ENCODE measurements at regions not wholly inside any gene's neighbourhood (a gene's known extent, or its start where the extent isn't known, plus 50 kb on each side); places are given as distances from the start of the nearest gene placed in this dataset.
A peak's percentile ranks its signal among the peaks of the same experiment; 100 is the strongest.
"Not testable (repeated sequence)": the region's sequence is repeated elsewhere in the genome, so short reads cannot be mapped to it uniquely, and the experiment has no call there.

DNA sequence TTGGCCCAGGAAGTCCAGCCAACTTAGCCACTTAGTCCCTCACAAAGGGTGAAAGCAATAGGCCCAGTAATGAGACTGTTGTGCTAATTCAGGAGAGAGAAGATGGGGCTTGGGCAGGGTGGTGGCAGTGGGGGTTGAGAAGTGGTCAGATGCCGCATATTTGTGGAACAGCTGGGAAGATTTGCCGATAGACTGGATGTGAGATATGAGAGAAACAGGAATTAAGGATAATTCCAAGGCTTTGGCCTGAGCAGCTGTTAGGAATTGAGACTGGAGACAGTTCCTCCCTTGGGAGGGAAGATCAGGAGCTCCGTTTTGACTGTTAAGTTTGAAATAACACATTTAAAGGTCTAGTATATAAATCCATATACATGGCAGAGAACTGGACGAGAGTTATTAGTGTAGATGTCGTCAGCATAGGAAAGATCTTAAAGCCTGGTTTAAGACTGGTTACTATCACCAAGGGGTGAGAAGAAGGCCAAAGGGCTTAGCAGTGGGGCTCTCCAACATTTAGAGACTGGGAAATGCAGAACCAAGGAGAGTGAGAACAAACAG is 323.7 kb upstream of the FAM78B start:
- DNase-seq (ENCODE audit: low spot score) = peak; percentile 92

DNA sequence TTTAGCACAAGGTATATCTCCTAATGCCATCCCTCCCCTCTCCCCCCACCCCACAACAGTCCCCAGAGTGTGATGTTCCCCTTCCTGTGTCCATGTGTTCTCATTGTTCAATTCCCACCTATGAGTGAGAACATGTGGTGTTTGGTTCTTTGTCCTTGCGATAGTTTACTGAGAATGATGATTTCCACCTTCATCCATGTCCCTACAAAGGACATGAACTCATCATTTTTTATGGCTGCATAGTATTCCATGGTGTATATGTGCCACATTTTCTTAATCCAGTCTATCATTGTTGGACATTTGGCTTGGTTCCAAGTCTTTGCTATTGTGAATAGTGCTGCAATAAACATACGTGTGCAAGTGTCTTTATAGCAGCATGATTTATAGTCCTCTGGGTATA is 327.0 kb upstream of the FAM78B start:
- not testable (repeated sequence) for DNase-seq (ENCODE audit: low spot score)

DNA sequence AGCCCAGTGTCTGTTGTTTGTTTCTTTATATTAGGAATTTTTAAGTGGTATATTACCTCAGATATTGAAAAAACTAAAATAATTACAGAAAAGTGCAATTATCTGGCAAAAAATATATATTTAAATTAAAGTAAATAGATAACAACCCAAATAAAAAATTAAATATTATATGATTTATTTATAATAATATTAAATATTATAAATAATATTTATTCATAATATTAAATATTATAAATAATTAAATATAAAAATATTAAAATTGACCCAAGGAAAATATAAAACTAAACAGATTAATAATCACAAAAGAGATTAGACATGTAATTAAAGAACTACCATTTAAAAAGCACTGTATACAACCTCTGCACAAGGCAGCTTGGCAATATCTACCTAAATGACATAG is 331.9 kb upstream of the POGK start:
- no peak for DNase-seq (ENCODE audit: low spot score)

DNA sequence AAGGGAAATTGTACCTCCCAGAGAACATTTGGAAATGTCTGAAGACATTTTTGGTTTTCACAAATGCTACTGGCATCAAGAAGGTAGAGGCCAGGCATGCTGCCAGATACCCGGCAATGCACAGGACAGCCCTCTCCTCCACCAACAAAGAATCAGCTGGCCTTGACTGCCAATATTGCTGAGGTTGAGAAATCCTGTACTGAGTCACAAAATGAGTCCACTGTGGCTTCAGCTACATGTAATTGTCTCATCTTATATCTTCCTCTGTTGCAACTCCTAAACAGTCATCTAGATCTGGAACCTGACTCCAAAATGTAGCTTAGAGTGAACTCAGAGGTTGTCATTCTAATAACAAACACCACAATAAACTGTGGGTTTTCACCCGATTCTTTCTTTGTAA is 327.5 kb upstream of the POGK start:
- no peak for DNase-seq (ENCODE audit: low spot score)

DNA sequence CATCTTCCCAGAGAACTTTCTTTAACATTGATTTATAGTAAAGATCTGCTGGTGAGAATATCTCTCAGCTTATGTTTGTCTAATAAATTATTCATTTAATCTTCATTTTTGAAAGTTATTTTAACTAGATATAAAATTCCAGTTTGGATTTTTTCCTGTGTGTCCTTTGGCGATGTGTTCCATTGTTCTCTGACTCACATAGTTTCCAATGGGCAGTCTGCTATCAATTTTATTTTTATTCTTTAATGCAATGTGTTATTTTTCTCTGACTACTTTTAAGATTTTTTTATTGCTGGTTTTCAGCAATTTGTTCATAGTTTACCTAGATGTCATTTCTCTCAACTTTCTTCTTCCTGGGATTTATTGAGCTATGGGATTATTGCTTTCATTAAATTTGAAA is 325.2 kb upstream of the POGK start:
- no peak for DNase-seq (ENCODE audit: low spot score)

DNA sequence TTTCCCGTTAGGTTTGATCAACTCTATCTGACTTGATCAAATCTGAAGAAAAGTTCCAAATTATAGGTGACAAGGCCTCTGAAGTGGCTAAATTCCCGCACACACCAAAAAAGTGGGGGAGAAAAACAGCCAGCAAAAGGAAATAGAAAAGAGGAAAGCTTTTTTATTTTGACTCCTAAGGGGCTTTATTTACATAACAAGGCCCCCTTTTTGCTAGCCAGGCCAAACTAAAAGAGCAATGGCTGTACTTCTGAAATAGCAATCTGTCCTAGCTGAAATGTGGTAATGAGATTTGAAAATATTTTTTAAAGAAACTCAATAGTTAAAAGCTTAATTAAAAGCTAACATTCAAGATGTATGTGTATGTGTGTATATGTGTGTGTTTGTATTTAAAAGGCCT is 311.5 kb upstream of the POGK start:
- no peak for DNase-seq (ENCODE audit: low spot score)

DNA sequence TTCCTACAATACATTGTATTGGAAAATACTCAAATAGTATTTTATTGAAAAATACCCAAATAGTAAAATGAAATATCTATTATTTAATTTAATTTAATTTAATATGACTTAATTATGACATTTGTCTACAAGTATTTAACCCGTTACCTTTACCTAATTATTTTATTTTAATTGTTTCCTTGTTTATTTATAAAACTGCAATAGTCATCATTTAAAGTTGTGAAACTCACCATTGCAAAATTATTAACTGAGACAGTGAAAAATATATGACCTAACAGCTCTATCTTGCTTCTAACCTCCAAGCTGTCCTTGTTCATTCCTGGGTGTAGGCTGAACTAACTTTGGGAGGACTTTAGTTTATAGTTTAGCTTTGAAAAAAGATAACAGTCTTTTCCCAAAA is 300.6 kb upstream of the POGK start:
- no peak for DNase-seq (ENCODE audit: low spot score)

DNA sequence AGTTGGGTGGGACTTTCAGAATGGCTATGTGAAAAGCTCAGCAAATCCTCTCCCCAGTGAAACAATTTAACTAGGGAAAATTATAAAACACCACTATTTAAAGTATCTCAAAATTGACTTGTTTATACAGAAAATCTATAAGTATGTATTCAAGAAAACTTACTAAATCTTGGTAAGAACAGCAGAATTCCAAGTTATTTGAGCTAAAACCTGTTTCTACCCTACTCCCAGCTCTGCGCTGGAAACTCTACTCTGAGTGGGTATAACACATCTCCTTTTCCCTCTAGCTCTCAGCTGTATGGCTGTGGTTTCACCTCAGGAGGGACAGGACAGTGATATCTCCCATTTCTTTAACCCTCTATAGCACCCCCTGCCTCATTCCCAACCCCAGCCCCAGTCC is 295.2 kb upstream of the POGK start:
- DNase-seq (ENCODE audit: low spot score) = no peak

DNA sequence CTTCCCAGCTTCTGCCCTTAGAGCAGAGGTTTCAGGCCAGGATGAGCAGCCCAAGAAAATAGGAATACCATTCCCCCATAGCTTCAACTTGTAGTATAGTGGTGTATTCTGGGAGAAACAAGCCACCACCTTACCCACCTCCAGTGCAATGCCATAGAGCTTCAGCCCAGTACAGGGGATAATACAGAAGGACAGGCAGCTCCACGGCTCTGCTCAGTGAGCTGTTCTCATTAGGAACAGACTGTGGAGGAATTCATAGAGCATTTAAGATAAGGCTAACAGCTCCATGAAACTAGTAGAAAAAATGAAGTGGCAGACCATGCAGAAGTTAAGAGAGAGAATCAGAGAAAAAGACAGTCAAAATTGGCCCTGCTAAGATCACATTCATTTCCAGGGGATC is 294.7 kb upstream of the POGK start:
- no peak for DNase-seq (ENCODE audit: low spot score)

DNA sequence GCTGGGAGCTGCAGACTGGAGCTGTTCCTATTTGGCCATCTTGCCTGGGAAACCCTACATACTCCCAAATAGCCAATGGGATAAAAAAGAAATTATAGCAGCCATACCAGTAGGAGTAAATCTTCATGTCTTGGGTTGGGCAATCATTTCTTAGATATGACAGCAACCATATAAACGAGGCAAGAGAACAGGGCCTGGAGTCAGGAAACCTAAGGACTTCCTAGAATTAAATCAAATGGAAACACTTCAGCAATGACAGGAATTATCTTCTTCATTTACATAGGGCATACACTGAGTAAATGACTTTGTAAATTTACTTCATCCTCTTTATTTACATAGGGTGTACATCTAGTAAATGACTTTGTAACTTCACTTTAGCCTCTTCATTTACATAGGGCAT is 286.6 kb upstream of the POGK start:
- no peak for DNase-seq (ENCODE audit: low spot score)

DNA sequence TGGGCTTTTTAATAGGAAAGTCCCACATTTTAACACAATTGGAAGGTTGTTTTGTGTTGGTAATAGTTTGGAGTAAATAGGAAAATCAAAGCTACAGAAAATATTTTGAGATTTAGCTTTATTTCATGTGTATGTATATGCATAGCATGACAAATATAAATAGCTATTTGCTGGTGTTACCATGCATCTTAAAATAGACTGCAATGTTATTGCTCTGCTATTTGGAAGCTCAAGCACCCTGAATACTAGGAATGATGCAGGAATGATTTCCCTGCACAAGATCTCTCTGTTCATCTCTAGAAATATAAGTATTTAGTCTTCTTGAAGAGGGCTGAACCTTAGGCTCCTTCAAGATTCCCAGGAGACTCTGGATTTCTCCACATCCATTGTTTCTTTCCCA is 268.3 kb upstream of the POGK start:
- DNase-seq (ENCODE audit: low spot score) = no peak

DNA sequence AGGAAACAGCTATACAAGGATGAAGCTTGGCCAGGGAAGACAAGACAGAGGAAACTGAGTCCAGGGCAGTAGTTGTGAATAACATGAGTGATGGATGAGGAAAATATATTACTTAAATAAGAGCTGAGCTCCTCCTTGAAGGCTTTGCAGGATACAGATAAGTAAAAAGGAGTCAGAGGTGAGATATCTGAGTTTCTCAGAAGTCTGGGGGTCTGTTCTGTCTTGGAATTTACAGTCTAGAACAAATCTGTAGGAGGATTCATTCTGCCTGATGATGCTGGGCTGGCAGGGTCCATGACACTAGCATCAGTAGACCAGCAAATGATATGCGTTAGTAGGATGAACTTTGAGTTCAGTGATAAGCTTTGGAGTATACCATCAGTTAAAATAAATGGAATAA is 266.1 kb upstream of the POGK start:
- no peak for DNase-seq (ENCODE audit: low spot score)

DNA sequence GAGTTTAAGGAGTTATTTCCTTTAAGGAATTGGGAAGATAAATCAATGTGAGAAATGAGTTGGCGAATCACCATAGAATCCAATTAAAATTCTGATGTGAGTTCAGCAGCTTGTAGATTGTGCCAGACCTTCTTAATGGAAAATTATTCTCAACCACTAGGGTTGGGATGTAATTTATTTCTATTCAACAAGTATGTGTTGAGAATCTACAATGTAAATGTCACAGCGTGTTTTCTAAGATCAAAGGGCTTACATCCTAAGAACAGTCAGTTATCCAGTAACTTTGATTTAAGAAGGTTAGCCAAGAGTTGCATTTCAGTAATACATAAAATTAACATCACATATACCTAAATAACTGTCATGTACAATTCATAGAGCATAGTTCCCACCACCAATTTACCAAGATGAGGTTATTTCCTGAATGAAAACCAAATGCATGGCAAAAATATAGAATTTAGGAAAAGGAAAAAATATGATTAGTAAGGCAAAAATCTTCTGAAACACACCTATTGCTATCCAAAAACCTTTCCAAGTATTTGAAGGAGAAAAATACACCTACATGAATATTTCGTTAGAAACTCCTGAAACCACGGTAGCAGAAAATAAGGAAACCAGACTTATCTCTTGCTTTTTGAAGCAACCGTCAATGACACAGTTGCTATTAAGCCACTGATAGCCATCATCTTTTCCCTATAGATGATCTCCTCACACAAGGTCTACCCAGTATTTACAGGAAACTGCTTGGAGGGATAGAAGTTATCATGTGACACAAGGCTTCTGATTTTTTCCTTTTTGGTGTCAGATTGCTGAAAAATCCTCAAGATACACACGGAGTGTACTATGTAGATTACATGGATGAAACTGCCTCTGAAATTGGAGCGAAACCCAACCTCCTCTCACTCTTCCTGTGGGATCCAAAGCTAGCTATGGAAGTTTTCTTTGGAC is 259.4 kb upstream of the POGK start:
- DNase-seq (ENCODE audit: low spot score) = no peak

DNA sequence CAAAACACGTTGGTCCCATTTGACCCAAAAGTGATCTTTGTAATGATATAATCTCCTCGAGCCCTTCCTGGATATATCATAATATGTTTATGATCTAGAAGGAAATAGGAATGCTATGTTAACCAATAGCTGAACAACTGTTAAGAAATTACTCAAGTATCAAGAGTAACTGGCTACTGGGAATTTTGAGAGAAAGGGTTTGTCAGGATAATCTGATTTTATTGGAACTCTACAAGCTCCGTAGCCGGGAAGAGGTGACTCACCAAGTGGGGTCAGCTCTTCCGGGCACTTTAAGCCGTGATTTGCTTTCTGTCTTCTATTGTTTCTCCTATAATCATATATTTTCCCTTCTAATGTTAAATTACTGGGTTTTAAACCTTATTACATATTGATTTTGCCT is 250.5 kb upstream of the POGK start:
- DNase-seq (ENCODE audit: low spot score) = no peak

DNA sequence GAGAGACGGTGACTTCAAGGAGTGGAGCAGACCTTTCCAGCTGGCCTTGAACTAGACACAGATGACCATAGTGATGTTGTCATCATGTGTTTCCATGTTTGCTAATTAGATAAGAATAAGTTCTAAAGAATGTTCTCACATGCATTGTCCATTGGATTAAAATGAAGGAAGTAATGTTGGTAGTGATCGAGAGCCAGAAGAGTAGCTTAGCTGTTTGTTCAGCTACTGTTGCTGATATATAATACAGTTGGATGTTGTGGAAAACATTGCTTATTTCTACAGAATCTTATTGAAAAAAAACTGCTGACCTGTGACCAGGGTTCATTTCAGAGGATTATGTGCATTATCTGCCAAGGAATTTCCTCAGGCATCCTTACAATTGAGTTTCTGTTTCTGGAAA is 249.1 kb upstream of the POGK start:
- DNase-seq (ENCODE audit: low spot score) = no peak

DNA sequence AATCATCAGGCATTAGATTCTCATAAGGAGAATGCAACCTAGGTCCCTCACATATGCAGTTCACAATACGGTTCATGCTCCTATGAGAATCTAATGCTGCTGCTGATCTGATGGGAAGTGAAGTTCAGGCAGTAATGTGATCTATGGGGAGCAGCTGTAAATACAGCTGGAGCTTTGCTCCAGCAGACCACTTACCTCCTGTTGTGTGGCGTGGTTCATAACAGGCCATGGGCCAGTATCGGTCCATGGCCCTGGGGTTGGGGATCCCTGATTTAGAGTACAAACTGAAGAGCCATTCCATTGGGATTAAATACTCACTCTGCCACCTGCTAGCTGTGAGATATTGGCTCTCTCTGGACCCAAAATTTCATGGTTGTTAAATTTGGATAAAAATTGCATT is 244.6 kb upstream of the POGK start:
- no peak for DNase-seq (ENCODE audit: low spot score)

DNA sequence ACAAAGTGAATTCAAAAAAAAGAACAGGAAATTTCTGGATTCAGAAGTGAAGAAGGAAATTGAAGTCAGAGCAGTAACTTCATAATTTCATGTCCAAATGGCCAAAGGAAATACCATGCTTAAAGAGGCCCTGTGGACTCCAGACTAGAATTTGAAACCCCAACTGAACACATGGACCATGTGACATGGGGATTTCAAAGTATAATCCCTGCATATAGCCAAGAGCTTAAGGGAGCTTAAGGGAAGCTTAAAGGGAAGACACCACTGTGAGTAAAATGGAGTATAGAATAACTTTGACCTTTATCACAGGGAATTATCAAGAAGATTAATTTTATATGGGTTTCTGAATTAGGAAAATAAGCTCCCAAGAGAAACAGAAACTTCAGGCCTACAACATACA is 241.8 kb upstream of the POGK start:
- DNase-seq (ENCODE audit: low spot score) = no peak

DNA sequence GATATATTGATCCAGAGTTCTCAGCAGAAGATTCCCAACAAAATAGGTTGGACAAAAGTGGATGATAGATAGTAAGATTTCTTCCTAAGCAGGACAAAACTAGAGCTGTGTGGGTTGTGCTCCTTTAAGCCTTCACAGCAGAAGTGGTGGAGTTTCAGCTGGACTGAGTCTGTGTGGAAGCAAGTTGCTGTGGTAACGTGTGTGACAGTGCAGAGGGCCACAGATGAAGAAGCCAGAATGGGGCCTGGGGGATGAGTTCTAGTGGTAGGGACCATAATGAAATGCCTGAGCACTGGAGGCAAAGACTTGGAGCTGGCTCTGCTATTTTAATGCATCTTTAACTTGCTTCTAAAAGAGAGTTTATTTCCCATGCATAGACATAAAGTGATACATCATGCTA is 238.7 kb upstream of the POGK start:
- DNase-seq (ENCODE audit: low spot score) = no peak

DNA sequence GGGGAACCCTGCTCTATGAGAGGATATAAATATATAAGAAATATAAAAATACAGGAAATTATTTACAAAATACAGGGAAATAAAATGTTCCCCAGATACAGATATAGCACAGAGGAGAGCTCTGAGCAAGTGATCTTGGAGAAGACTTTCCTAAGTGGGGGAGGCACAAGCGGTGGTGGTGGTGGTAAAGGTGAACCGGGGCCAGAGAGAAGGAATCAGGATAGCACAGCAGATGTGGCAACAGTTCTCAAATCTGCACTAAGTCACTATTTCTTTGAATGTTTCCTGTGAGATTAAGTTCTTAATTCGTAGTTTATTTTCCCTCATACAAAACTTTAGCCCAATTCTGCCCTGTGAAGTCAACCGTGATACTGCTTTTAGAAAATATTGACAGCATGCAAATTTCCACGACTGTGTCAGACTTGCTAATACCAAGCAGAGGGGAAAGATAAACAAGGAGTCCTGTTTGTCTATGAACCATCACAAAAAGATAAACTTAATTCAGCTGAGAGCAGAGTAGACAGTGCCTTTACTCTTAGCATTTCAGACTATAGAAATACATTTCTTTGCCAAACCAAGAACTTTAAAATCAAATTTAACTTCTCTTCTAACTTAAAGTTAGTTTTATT is 237.5 kb upstream of the POGK start:
- DNase-seq (ENCODE audit: low spot score) = no peak

DNA sequence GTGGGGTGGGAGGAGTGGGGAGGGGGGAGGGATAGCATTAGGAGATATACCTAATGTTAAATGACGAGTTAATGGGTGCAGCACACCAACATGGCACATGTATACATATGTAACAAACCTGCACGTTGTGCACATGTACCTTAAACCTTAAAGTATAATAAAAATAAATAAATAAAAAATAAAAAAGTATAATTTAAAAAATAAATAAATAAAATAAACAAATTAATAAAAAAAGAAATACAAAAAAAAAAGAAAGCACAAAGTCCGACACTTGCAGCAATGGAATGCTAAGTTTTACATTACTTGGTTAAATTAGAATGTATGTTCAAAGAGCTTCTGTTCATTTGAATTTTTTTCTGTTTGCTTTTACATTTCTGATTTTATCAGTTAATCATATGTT is 236.5 kb upstream of the POGK start:
- not testable (repeated sequence) for DNase-seq (ENCODE audit: low spot score)

DNA sequence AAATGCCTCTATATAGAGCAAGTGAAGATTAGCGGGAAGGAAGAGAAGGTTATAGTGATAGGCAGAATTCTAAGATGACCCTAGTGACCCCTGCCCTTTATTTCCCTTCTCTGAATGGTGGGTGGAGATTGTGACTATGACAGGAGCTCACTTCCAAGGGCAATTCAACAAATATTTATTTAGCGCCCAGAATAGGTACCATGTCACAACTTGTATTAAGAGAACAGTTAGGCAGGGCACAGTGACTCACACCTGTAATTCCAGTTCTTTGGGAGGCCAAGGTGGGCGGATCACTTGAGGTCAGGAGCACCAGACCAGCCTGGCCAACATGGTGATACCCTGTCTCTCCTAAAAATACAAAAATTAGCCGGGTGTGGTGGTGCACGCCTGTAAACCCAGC is 236.0 kb upstream of the POGK start:
- no peak for DNase-seq (ENCODE audit: low spot score)

DNA sequence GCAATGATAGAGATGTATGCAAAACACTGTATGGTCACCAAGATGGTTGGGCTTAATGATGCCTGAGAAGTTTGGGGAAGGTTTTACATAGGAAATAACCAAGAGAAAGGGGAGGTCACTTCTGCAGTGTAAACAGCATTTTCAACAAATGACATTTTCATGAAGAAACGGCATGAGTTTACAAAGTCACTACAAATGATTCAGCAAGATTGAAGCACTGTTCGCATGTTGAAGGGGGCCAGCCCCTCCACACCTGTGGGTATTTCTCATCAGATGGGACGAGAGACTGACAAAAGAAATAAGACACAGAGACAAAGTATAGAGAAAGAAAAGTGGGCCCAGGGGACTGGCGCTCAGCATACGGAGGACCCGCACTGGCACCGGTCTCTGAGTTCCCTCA is 234.1 kb upstream of the POGK start:
- DNase-seq (ENCODE audit: low spot score) = no peak

DNA sequence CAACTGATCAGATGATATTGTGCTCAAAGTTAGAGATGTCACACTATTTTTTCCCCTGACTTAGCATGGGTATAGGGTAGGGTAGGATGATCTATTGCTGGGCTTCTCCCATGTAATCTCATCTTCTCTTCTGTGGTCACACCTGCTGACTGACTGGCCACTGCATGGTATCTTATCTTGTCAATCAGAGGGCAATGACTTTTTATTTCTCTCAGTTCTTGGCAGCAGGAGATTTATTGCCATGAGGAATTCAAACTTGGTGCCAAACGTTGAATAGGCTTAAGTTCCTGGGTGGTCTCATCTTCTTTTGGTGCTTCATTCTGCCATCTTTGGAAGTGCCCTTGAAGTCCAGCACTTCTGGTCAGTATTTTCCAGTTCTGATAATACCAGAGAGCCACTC is 226.4 kb upstream of the POGK start:
- DNase-seq (ENCODE audit: low spot score) = no peak

Data from umbilical cord (tissue), 1 donor.